ENCODE measurements at regions not wholly inside any gene's neighbourhood (a gene's known extent, or its start where the extent isn't known, plus 50 kb on each side); places are given as distances from the start of the nearest gene placed in this dataset.

DNA sequence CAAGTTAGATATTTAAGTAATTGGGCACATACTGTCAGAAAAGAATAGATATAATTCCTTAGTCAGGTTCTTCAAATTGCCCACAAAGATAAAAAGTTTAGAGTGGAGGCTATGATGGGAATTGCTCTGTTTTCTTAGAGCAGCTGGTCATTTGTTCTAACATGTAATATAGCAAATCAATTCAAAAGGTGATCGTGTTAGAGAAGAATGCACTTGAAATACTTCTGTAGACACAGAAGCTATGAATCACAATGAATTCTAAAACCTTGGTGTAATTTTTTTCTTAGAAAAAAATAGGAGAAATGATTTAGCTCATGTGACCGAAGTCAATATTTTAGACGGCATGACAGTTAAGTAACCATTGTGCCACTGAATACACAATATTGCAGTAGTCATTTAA, 918.1 kb upstream of the LRATD1 start:
- Histone ChIP-seq H3K4me2 (ENCODE audit: insufficient read depth, low read length) (no peak overlapping the region), H3K9me3 (replicated peaks; ENCODE audit: control insufficient read depth, insufficient read depth, low read depth, low read length) (no peaks in the 10 kb centered on the region), H3K4me3 (no peak overlapping the region), H3K79me2 (ENCODE audit: control insufficient read depth, insufficient read depth, low read length) (no peaks in the 10 kb centered on the region), H3K9me1 (ENCODE audit: control insufficient read depth, insufficient read depth, low read length) (no peaks in the 10 kb centered on the region), H4K20me1 (replicated peaks; ENCODE audit: control insufficient read depth, insufficient read depth, low read length) (no peaks in the 10 kb centered on the region), H2AFZ (ENCODE audit: low read depth, low read length) (no peak overlapping the region), H3K36me3 (ENCODE audit: control insufficient read depth, insufficient read depth, low read length) (no peaks in the 10 kb centered on the region), H3K9ac (ENCODE audit: insufficient read depth in 1 of 2, low read depth in 2 of 2, low read length in 2 of 2) (no peak overlapping the region), H3K4me1 (replicated peaks in 1 of 2; ENCODE audit: control insufficient read depth in 2 of 2, insufficient read depth in 2 of 2, low read length in 2 of 2) (no peaks in the 10 kb centered on the region), H3K27me3 (ENCODE audit: control insufficient read depth in 2 of 2, insufficient read depth in 2 of 2, low read length in 2 of 2) (no peaks in the 10 kb centered on the region), H3K27ac (ENCODE audit: extremely low read depth, low read depth, low read length) (no peak overlapping the region)
- ChIA-PET POLR2A (no interaction called here), CTCF (ENCODE audit: low intra/inter-chr PET ratio) (no interaction called here)
- ATAC-seq (no peak), DNase-seq (ENCODE audit: extremely low read depth in 1 of 4, low spot score in 3 of 4) (no peak), FAIRE-seq (no peak)
- in situ Hi-C loops (cut with MboI) (no loop called here), intact Hi-C loops (cut with micrococcal nuclease) (no loop called here)
- TF ChIP-seq ZNF140 (CRISPR knock-in tag; IDR thresholded peaks at IDR 0.05), result no peak
- TF ChIP-seq EGR1 (conservative IDR thresholded peaks at IDR 0.05), result no peak
- no peak for TF ChIP-seq PRPF4 (IDR thresholded peaks at IDR 0.05; ENCODE audit: insufficient read depth, low read depth, low read length, poor library complexity, severe bottlenecking)
- no peak for TF ChIP-seq ZNF224 (CRISPR knock-in tag; IDR thresholded peaks at IDR 0.05)
- TF ChIP-seq GABPB1 (CRISPR knock-in tag; IDR thresholded peaks at IDR 0.05), result no peak
- no peak for TF ChIP-seq ZNF121 (CRISPR knock-in tag; conservative IDR thresholded peaks at IDR 0.05)
- TF ChIP-seq EP400 (IDR thresholded peaks at IDR 0.05), result no peak
- BruUV-seq (replicated peaks), result no TSS peak
- WGBS (ENCODE audit: insufficient coverage, low coverage, missing lambda C conversion rate), result 0% methylated on average over 3 of the region's 3 CpGs

DNA sequence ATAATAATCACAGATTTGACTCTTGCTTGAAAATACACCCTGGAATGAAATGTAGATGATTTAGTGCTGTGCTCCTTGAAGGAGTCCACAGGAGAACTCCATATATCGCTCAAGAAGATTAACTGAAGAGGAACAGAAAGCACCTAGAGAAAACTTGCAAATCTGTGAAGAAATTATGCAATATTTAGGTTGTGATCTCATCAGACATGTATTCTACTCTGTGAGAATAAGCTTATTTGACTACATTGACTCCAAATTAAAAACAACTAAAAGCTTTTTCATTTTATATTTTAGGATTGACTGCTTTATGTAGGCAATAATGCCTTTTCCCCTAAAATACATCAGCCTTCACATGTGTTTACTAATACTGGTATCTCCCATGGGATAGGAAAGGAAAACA, 906.6 kb upstream of the LRATD1 start:
- intact Hi-C loops (cut with micrococcal nuclease) (no loop called here), in situ Hi-C loops (cut with MboI) (no loop called here)
- 0% methylated on average over 1 of the region's 1 CpG for WGBS (ENCODE audit: insufficient coverage, low coverage, missing lambda C conversion rate)
- Histone ChIP-seq H3K4me1 (replicated peaks in 1 of 2; ENCODE audit: control insufficient read depth in 2 of 2, insufficient read depth in 2 of 2, low read length in 2 of 2) (no peaks in the 10 kb centered on the region), H3K9me1 (ENCODE audit: control insufficient read depth, insufficient read depth, low read length) (no peaks in the 10 kb centered on the region), H3K27me3 (ENCODE audit: control insufficient read depth in 2 of 2, insufficient read depth in 2 of 2, low read length in 2 of 2) (no peaks in the 10 kb centered on the region), H3K4me2 (ENCODE audit: insufficient read depth, low read length) (no peak overlapping the region), H2AFZ (ENCODE audit: low read depth, low read length) (no peak overlapping the region), H3K9me3 (replicated peaks; ENCODE audit: control insufficient read depth, insufficient read depth, low read depth, low read length) (no peaks in the 10 kb centered on the region), H3K79me2 (ENCODE audit: control insufficient read depth, insufficient read depth, low read length) (no peaks in the 10 kb centered on the region), H3K27ac (ENCODE audit: extremely low read depth, low read depth, low read length) (no peak overlapping the region), H4K20me1 (replicated peaks; ENCODE audit: control insufficient read depth, insufficient read depth, low read length) (no peaks in the 10 kb centered on the region), H3K9ac (ENCODE audit: insufficient read depth in 1 of 2, low read depth in 2 of 2, low read length in 2 of 2) (no peak overlapping the region), H3K4me3 (no peak overlapping the region), H3K36me3 (ENCODE audit: control insufficient read depth, insufficient read depth, low read length) (no peaks in the 10 kb centered on the region)
- FAIRE-seq (no peak), DNase-seq (ENCODE audit: extremely low read depth in 1 of 4, low spot score in 3 of 4) (no peak), ATAC-seq (no peak)
- POLR2A ChIA-PET, result no interaction called here
- BruUV-seq (replicated peaks), result no TSS peak
- CTCF ChIA-PET (ENCODE audit: low intra/inter-chr PET ratio), result no interaction called here
- TF ChIP-seq ERF (CRISPR knock-in tag; IDR thresholded peaks at IDR 0.05), result no peak
- no peak for TF ChIP-seq ZNF589 (CRISPR knock-in tag; IDR thresholded peaks at IDR 0.05; ENCODE audit: low read depth)
- TF ChIP-seq SMARCA5 (IDR thresholded peaks at IDR 0.05), result no peak
- TF ChIP-seq HDAC8 (tag; IDR thresholded peaks at IDR 0.05), result no peak
- TF ChIP-seq PCBP2 (IDR thresholded peaks at IDR 0.05; ENCODE audit: low read depth, low read length, poor library complexity, severe bottlenecking), result no peak
- no peak for TF ChIP-seq JUND (IDR thresholded peaks at IDR 0.05; ENCODE audit: borderline replicate concordance, low read depth, low read length)
- no peak for TF ChIP-seq JUND (tag; IDR thresholded peaks at IDR 0.05; ENCODE audit: borderline replicate concordance, low read depth, low read length)
- TF ChIP-seq BACH1 (tag; IDR thresholded peaks at IDR 0.05), result no peak
- no peak for TF ChIP-seq ZNF184 (CRISPR knock-in tag; IDR thresholded peaks at IDR 0.05)
- TF ChIP-seq, protein P1, sequence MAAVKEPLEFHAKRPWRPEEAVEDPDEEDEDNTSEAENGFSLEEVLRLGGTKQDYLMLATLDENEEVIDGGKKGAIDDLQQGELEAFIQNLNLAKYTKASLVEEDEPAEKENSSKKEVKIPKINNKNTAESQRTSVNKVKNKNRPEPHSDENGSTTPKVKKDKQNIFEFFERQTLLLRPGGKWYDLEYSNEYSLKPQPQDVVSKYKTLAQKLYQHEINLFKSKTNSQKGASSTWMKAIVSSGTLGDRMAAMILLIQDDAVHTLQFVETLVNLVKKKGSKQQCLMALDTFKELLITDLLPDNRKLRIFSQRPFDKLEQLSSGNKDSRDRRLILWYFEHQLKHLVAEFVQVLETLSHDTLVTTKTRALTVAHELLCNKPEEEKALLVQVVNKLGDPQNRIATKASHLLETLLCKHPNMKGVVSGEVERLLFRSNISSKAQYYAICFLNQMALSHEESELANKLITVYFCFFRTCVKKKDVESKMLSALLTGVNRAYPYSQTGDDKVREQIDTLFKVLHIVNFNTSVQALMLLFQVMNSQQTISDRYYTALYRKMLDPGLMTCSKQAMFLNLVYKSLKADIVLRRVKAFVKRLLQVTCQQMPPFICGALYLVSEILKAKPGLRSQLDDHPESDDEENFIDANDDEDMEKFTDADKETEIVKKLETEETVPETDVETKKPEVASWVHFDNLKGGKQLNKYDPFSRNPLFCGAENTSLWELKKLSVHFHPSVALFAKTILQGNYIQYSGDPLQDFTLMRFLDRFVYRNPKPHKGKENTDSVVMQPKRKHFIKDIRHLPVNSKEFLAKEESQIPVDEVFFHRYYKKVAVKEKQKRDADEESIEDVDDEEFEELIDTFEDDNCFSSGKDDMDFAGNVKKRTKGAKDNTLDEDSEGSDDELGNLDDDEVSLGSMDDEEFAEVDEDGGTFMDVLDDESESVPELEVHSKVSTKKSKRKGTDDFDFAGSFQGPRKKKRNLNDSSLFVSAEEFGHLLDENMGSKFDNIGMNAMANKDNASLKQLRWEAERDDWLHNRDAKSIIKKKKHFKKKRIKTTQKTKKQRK (IDR thresholded peaks at IDR 0.05; ENCODE audit: borderline replicate concordance, low read depth, low read length), result no peak
